Medulla oblongata (tissue), 1 donor: ENCODE measurements at regions not wholly inside any gene's neighbourhood (a gene's known extent, or its start where the extent isn't known, plus 50 kb on each side); places are given as distances from the start of the nearest gene placed in this dataset.

ENCODE experiments used
- DNase-seq: peaks from one replicate; pipeline ENCODE4 v3.0.0-alpha.2; 2015; ENCODE audit errors: extremely low spot score

GRCh38 chr9:96087669-96088299 is 212.3 kb downstream of the ERCC6L2 start:
- no peak for DNase-seq

GRCh38 chr9:96086936-96087571 is 211.6 kb downstream of the ERCC6L2 start:
- DNase-seq, result no peak

GRCh38 chr9:96085491-96086143 is 210.1 kb downstream of the ERCC6L2 start:
- no peak for DNase-seq

- DNase-seq, result no peak
These were observed 208.8 kb downstream of the ERCC6L2 start for GRCh38 chr9:96084331-96084734.

GRCh38 chr9:96082516-96083232 is 207.2 kb downstream of the ERCC6L2 start:
- DNase-seq, result no peak

- DNase-seq, result no peak
These were observed 204.9 kb downstream of the ERCC6L2 start for GRCh38 chr9:96080364-96080763.

- DNase-seq, result no peak
These were observed 204.3 kb downstream of the ERCC6L2 start for GRCh38 chr9:96079779-96080178.

GRCh38 chr9:96078897-96079490 is 203.5 kb downstream of the ERCC6L2 start:
- no peak for DNase-seq

GRCh38 chr9:96075757-96076156 is 200.3 kb downstream of the ERCC6L2 start:
- DNase-seq, result no peak

GRCh38 chr9:96075111-96075510 is 199.6 kb downstream of the ERCC6L2 start:
- no peak for DNase-seq

- DNase-seq, result no peak
These were observed 198.3 kb downstream of the ERCC6L2 start for GRCh38 chr9:96073531-96074480.

- DNase-seq, result no peak
These were observed 197.4 kb downstream of the ERCC6L2 start for GRCh38 chr9:96072930-96073329.

GRCh38 chr9:96071815-96072124 is 196.3 kb downstream of the ERCC6L2 start:
- no peak for DNase-seq

- peak; percentile 34 for DNase-seq
These were observed 195.8 kb downstream of the ERCC6L2 start for GRCh38 chr9:96071076-96071814.

- DNase-seq, result no peak
These were observed 194.2 kb downstream of the ERCC6L2 start for GRCh38 chr9:96069629-96070220.

GRCh38 chr9:96068511-96068910 is 193.0 kb downstream of the ERCC6L2 start:
- DNase-seq, result no peak

- DNase-seq, result no peak
These were observed 192.1 kb downstream of the ERCC6L2 start for GRCh38 chr9:96067600-96067999.

- DNase-seq, result no peak
These were observed 191.5 kb downstream of the ERCC6L2 start for GRCh38 chr9:96067004-96067403.

GRCh38 chr9:96065482-96066251 is 190.2 kb downstream of the ERCC6L2 start:
- DNase-seq, result no peak
